ENCODE measurements at regions not wholly inside any gene's neighbourhood (a gene's known extent, or its start where the extent isn't known, plus 50 kb on each side); places are given as distances from the start of the nearest gene placed in this dataset.

DNA sequence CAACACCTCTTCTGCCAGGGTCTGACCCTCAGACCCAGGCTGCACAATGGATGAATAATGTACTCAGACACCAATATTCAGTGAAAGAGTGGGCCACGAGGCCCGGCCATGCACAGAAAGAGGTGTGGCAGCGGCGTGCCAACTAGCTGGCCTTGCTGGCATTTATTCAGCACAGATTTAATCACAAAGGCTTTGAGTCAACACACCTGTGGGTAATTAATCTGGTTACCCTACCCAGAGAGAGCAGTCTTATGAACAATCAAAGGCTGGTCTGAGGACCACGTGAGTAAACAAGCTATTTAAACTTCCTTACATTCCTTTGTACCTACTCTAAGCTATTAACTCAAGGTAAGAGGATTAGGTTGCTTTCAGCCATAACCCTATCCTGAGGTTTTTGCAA is 324.8 kb downstream of the C12orf50 start:
- H3K27me3 ChIP-seq (ENCODE audit: control insufficient read depth, insufficient read depth, low read length) = no peaks in the 10 kb centered on the region
- TF ChIP-seq, protein P1, sequence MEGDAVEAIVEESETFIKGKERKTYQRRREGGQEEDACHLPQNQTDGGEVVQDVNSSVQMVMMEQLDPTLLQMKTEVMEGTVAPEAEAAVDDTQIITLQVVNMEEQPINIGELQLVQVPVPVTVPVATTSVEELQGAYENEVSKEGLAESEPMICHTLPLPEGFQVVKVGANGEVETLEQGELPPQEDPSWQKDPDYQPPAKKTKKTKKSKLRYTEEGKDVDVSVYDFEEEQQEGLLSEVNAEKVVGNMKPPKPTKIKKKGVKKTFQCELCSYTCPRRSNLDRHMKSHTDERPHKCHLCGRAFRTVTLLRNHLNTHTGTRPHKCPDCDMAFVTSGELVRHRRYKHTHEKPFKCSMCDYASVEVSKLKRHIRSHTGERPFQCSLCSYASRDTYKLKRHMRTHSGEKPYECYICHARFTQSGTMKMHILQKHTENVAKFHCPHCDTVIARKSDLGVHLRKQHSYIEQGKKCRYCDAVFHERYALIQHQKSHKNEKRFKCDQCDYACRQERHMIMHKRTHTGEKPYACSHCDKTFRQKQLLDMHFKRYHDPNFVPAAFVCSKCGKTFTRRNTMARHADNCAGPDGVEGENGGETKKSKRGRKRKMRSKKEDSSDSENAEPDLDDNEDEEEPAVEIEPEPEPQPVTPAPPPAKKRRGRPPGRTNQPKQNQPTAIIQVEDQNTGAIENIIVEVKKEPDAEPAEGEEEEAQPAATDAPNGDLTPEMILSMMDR (IDR thresholded peaks at IDR 0.05) = no peak
- H3K4me3 ChIP-seq (ENCODE audit: low read length) = no peak overlapping the region
- ATAC-seq = no peak
- Mint-ChIP-seq H3K27me3 (ENCODE audit: low read depth in 2 of 2) (no peaks in the 10 kb centered on the region), H3K4me1 (no peaks in the 10 kb centered on the region), H3K36me3 (peaks cover 1% of the 10 kb centered on the region), H3K27ac (no peak overlapping the region), H3K9me3 (peaks cover 10 to 16% of the 10 kb centered on the region in 2 donors), H3K4me3 (no peak overlapping the region)
- WGBS (ENCODE audit: insufficient coverage) = 77% methylated on average over 5 of the region's 5 CpGs
- intact Hi-C loops (cut with micrococcal nuclease) = no loop called here
- H3K27ac ChIP-seq (ENCODE audit: low read length) = no peak overlapping the region
- no peaks in the 10 kb centered on the region for H3K36me3 ChIP-seq (ENCODE audit: control insufficient read depth, insufficient read depth, low read length)
- peaks cover 4% of the 10 kb centered on the region for H3K9me3 ChIP-seq (ENCODE audit: control insufficient read depth, insufficient read depth, low read length)
- H3K4me1 ChIP-seq (ENCODE audit: control insufficient read depth, insufficient read depth, low read length) = no peaks in the 10 kb centered on the region
- DNase-seq = no peak

DNA sequence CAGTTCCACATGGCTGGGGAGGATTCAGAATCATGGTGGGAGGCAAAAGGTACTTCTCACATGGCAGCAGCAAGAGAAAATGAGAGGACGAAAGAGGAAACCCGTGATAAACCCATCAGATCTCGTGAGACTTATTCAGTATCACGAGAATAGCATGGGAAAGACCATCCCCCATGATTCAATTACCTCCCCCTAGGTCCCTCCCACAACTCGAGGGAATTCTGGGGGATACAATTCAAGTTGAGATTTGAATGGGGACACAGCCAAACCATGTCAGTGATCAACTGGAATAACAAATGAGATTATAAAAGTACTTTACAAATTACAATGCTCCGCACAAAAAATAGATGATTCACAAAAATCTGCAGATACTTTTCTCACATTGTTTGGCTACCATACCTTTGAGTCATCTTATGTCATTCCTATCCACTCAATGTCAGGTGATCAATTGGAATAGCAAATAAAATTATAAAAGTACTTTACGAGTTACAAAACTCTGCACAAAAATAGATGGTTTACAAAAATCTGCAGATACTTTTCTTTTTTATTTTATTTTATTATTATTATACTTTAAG is 338.9 kb downstream of the C12orf50 start:
- H3K4me1 ChIP-seq (ENCODE audit: control insufficient read depth, insufficient read depth, low read length) = no peaks in the 10 kb centered on the region
- TF ChIP-seq, protein P1 (IDR thresholded peaks at IDR 0.05) = no peak
- Mint-ChIP-seq H3K27ac (no peak overlapping the region), H3K27me3 (ENCODE audit: low read depth in 2 of 2) (no peaks in the 10 kb centered on the region), H3K4me3 (no peak overlapping the region), H3K9me3 (peaks cover 9 to 15% of the 10 kb centered on the region in 2 donors), H3K36me3 (no peaks in the 10 kb centered on the region), H3K4me1 (no peaks in the 10 kb centered on the region)
- no peaks in the 10 kb centered on the region for H3K9me3 ChIP-seq (ENCODE audit: control insufficient read depth, insufficient read depth, low read length)
- 78% methylated on average over 6 of the region's 7 CpGs for WGBS (ENCODE audit: insufficient coverage)
- no peak overlapping the region for H3K27ac ChIP-seq (ENCODE audit: low read length)
- no peaks in the 10 kb centered on the region for H3K27me3 ChIP-seq (ENCODE audit: control insufficient read depth, insufficient read depth, low read length)
- DNase-seq (no peak), ATAC-seq (no peak)
- H3K4me3 ChIP-seq (ENCODE audit: low read length) = no peak overlapping the region
- intact Hi-C loops (cut with micrococcal nuclease) = no loop called here
- no peaks in the 10 kb centered on the region for H3K36me3 ChIP-seq (ENCODE audit: control insufficient read depth, insufficient read depth, low read length)

DNA sequence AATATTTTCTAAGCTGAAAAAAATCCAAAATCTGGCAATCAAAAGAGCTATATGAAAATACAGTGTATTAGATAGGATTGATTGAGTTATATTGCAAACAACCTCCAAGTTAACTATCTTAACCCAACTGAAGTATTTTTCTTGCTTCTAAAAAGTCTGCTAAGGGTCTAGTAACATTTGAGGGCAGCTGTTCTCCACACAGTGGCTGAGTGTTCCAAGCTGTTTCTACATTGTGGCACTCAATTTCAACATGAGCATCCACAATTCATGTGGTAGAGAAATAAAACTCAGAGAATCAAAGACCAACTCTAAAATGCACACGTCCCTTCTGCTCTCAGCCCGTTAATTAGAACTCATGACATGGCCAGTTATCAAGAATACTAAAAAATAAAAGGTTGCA is 340.0 kb downstream of the C12orf50 start:
- Histone ChIP-seq H3K27me3 (ENCODE audit: control insufficient read depth, insufficient read depth, low read length) (no peaks in the 10 kb centered on the region), H3K4me1 (ENCODE audit: control insufficient read depth, insufficient read depth, low read length) (no peaks in the 10 kb centered on the region), H3K9me3 (ENCODE audit: control insufficient read depth, insufficient read depth, low read length) (no peaks in the 10 kb centered on the region), H3K27ac (ENCODE audit: low read length) (no peak overlapping the region), H3K4me3 (ENCODE audit: low read length) (no peak overlapping the region), H3K36me3 (ENCODE audit: control insufficient read depth, insufficient read depth, low read length) (no peaks in the 10 kb centered on the region)
- DNase-seq (no peak), ATAC-seq (no peak)
- Mint-ChIP-seq H3K4me3 (no peak overlapping the region), H3K9me3 (peaks cover 9 to 15% of the 10 kb centered on the region in 2 donors), H3K4me1 (no peaks in the 10 kb centered on the region), H3K27me3 (ENCODE audit: low read depth in 2 of 2) (no peaks in the 10 kb centered on the region), H3K36me3 (no peaks in the 10 kb centered on the region), H3K27ac (no peak overlapping the region)
- 67% methylated on average over 1 of the region's 2 CpGs for WGBS (ENCODE audit: insufficient coverage)
- intact Hi-C loops (cut with micrococcal nuclease) = no loop called here
- TF ChIP-seq, protein P1 (IDR thresholded peaks at IDR 0.05) = no peak

DNA sequence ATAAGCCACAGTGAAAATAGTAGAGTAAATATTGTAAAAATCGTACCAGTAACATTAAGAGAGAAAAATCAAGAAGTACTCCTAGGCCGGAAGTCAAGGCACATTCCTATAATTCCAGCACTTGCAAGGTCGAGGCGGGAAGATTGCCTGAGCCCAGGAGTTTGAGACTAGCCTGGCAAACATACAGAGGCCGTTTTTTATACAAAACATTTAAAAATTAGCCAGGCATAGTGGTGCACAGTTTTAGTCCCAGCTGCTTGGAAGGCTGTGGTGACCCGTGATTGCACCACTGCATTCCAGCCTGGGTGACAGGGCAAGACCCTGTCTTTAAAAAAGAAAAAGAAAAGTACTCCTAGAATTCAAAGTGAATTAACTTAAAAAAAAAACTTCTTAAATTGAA is 341.8 kb downstream of the C12orf50 start:
- DNase-seq (no peak), ATAC-seq (no peak)
- 74% methylated on average over 6 of the region's 6 CpGs for WGBS (ENCODE audit: insufficient coverage)
- H3K4me1 Mint-ChIP-seq = no peaks in the 10 kb centered on the region
- H3K36me3 Mint-ChIP-seq = no peaks in the 10 kb centered on the region
- H3K27me3 Mint-ChIP-seq (ENCODE audit: low read depth in 2 of 2) = no peaks in the 10 kb centered on the region
- no peak overlapping the region for H3K27ac ChIP-seq (ENCODE audit: low read length)
- TF ChIP-seq, protein P1 (IDR thresholded peaks at IDR 0.05) = no peak
- H3K4me3 ChIP-seq (ENCODE audit: low read length) = no peak overlapping the region
- H3K9me3 Mint-ChIP-seq = peaks cover 7 to 11% of the 10 kb centered on the region in 2 donors
- H3K4me3 Mint-ChIP-seq = no peak overlapping the region
- no peaks in the 10 kb centered on the region for H3K27me3 ChIP-seq (ENCODE audit: control insufficient read depth, insufficient read depth, low read length)
- H3K27ac Mint-ChIP-seq = no peak overlapping the region
- intact Hi-C loops (cut with micrococcal nuclease) = no loop called here
- H3K36me3 ChIP-seq (ENCODE audit: control insufficient read depth, insufficient read depth, low read length) = no peaks in the 10 kb centered on the region
- no peaks in the 10 kb centered on the region for H3K4me1 ChIP-seq (ENCODE audit: control insufficient read depth, insufficient read depth, low read length)
- H3K9me3 ChIP-seq (ENCODE audit: control insufficient read depth, insufficient read depth, low read length) = no peaks in the 10 kb centered on the region
